IMR-90 (cell line): ENCODE measurements at regions not wholly inside any gene's neighbourhood (a gene's known extent, or its start where the extent isn't known, plus 50 kb on each side); places are given as distances from the start of the nearest gene placed in this dataset.
A peak's percentile ranks its signal among the peaks of the same experiment; 100 is the strongest.

Experiments
- CEBPB ChIP-seq: IDR thresholded peaks from 2 replicates; pipeline ENCODE4 v1.6.1; 2012; ENCODE audit warnings: low read depth, low read length, improper control_type of control experiment
- CTCF ChIP-seq: conservative IDR thresholded peaks from 2 replicates; pipeline ENCODE4 v1.5.1; 2012; ENCODE audit warnings: mild to moderate bottlenecking, low read depth, low read length, improper control_type of control experiment
- MXI1 ChIP-seq: IDR thresholded peaks from 2 replicates; pipeline ENCODE4 v1.6.1; 2012; ENCODE audit warnings: low read depth, mild to moderate bottlenecking, low read length, moderate library complexity, borderline replicate concordance
- RAD21 ChIP-seq: IDR thresholded peaks from 2 replicates; pipeline ENCODE4 v1.6.1; 2012; ENCODE audit warnings: low read length, improper control_type of control experiment
- RFX5 ChIP-seq: IDR thresholded peaks from 2 replicates; pipeline ENCODE4 v1.8.0; 2012; ENCODE audit warnings: low read depth, mild to moderate bottlenecking, low read length, moderate library complexity

- TF ChIP-seq CTCF (no peak), CEBPB (peak; percentile 35; the same call in 1 of the 2 replicates), RAD21 (no peak), RFX5 (no peak), MXI1 (no peak)
These were observed 715.1 kb upstream of the NR2F2 start for GRCh38 chr15:95615436-95615835.
